HG03196 (cell line): ENCODE measurements at regions not wholly inside any gene's neighbourhood (a gene's known extent, or its start where the extent isn't known, plus 50 kb on each side); places are given as distances from the start of the nearest gene placed in this dataset.

Source experiments
- ATAC-seq: cut with Tn5 transposase; IDR thresholded peaks from one replicate; pipeline ENCODE4 v1.9.1; 2021; ENCODE audit not compliant: unreplicated experiment

DNA sequence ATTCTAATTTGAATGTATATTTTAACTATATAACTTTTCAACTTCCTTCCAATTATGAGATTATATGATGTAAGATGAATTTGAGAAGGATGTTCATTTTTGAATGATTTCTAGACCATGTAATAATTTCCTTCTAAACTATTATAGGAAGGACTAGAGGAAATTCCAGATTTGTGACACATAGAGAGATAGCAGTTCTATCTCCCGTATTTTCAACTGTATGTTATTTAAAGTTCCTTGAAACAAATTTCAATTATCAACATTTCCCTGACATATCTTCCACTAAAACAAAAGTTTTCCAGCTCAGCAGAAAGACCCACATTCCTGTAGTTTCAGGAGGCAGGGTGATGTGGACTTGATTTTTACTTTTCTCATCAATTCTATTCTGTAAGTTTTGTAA lies 396.7 kb upstream of the C1orf87 start:
- no peak for ATAC-seq

DNA sequence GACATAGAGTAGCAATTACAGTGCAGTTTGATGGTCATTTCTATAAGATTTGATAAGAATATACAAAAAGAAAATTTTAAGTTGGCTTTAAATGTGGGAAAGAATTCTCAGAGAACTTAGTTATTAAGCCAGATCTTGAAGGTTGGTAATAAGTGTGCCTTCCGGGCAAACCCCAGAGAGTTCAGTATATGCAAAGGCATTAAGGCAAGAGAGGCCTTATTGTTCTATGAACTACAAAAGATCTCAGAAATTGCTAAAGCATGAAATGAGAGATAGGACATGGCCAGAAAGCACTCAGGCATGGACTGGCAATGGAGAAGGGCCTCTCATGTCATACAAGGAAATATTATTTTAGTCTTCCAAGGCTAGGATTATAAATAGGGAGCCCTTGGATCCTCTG lies 390.2 kb upstream of the C1orf87 start:
- no peak for ATAC-seq

DNA sequence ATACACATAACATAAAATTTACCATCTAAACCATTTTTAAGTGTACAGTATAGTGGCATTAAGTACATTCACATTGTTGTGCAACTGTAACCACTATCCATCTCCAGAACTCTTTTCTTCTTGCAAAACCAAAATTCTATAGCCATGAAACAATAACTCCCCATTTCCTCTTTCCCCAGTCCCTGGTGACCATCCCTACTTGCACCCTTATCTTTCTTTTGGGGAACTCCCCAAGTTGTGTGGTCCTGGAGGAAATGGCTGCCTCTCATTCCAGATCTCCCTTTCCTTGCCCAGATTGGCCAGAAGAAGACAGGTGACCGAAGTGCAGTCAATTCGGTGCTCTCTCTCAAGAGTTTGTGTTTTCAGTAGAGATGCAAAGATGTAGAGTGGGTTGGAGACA lies 389.6 kb upstream of the C1orf87 start:
- ATAC-seq: no peak

DNA sequence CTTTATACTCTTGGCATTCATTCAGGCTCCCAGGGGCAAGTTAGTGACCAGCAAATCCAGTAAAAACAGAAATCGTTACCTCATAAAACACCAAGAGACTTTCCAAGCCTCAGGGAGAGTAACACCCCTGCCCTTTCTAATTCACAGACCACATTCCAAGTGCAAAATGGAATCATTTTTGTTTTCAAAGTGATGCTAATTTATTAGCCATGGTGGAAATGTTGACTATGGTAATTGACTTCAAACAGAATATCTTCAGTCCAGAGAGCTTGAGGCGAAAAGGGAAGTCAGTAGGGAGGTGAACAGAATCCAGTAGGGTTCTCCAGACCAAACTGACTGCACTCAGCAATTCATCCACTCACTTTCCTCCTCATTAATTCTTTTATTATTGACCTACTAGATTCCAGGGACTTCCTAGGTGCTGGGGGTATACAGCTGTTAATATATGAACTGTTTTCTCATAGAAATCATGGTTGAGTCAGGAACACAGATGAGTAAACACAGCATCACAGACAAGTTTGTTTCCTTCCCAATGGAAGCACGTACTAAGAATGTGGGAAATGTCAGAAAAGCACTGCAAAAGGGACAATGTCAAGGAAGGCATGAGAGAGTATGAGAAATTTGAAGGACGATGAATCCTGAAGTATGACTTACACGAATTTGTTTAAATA lies 388.5 kb upstream of the C1orf87 start:
- no peak for ATAC-seq

DNA sequence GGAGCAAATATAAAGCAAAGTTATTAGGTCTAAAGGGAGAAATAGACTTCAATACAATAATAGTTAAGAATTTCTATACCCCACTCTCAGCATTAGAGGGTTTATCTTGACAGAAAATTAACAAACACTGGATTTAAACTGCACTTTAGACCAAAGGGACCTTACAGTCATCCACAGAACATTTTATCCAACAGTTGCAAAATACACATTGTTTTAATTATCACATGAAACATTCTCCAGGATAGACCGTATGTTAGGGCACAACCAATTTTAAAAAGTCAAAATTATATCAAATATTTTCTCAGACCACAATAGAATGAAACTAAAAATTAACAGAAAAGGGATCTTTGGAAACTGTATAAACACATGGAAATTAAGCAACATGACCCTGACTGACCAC lies 384.5 kb upstream of the C1orf87 start:
- no peak for ATAC-seq

DNA sequence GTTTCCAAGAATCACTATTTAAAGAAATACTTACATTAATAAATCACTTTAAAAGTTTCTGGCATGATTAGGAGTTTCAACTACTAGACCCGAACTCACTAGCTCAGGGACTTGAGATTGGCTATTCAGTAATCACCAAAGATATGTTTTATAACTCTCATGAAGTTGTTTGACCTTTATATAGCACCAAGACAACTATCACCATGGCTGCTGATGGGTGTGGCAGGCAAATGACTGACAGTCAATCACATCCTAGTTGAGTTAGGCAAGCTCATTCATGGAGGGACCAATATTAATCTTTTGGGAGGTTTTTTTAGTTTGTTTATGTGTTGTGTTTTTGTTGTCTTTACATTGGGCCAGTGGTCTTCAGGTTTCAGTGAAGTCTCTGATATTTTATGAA lies 376.3 kb upstream of the C1orf87 start:
- ATAC-seq: no peak

DNA sequence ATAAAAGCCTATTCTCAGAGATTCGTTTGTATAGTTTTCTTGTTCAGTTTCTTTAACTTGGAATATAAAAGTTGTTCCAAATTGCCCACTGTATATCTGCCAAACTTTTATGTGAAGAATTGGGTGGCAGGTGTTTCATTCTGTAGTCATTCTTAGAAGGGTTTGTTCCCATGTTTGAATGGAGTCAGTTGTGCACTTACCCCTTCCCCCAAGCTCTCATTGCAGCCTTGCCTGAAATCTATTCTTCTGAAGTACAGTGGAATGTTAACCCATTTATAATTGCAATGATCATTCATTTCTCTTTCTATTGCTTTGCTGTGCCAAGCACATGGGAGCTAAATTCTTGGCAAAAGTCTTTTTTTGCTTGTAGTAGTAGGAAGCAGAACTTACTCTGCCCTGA lies 375.3 kb upstream of the C1orf87 start:
- ATAC-seq: no peak

DNA sequence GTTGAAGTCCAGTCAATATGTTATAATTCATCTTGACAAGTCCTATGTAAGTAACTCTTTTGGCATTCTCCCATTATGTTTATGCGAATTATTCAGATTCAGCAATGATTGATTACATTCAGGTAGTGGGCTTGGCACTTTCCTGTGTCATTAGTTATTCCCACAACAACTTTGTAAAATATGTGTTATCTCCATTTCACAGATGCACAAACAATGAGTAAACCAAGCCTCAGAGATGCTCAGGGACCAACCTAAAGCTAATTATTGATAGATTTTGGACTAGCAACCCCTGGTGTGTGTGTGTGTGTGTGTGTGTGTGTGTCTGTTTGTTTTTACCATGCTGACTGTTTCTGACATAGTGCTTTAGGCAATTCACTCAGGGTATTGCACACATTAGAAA lies 371.1 kb upstream of the C1orf87 start:
- ATAC-seq: no peak

DNA sequence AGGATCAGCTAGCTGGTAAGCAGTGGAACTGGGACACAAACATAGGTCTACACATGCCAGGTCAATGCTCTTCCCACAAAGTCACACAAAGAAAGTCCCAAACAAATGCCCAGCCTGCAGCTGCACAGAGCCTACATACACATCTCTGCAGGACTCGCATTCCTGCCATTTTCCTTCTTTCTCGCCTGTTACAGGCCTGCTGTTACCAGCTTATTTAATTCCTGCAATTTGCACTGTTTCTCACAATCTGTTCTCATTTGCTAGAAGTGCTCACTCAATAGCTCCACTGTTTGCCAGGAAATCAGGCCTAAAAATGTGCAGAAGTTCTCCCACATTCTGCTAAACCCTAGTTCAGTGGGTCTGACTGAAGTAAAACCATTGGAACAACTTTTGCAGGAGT lies 362.6 kb upstream of the C1orf87 start:
- ATAC-seq: no peak

DNA sequence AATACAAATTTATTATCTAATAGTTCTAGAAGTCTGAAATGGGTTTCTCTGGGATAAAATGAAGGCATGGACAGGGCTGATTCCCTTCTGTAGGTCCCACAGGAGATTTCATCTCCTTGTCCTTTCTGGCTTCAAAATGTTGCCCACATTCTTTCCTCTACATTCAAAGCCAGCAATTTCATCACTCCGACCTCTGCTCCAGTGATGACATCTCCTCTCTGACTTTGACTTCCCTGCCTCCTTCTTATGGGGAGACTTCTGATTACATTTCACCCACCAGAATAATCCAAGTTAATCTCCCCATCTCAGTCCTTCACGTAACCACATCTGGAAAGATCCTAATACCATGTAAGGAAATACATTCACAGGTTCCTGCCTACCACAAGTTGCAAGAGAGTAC lies 358.0 kb upstream of the C1orf87 start:
- no peak for ATAC-seq

DNA sequence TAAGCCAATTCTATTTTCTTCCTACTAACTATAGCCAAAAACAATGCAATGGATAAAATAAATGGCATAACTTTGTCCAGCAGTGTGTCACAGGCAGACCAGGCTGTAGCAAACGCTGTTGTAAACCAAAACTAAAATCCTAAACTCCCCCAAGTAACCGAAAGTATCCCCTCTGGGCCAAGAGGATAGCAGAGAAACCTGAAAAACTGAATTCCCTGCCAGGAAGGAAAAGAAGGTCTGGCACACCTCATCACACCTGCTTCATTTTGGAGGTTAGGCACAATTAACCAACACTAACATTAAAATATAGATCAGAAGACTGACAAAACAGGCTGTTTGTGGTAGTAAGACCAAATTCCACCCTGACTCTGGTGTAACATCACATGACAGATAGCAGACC lies 356.8 kb upstream of the C1orf87 start:
- ATAC-seq: no peak

DNA sequence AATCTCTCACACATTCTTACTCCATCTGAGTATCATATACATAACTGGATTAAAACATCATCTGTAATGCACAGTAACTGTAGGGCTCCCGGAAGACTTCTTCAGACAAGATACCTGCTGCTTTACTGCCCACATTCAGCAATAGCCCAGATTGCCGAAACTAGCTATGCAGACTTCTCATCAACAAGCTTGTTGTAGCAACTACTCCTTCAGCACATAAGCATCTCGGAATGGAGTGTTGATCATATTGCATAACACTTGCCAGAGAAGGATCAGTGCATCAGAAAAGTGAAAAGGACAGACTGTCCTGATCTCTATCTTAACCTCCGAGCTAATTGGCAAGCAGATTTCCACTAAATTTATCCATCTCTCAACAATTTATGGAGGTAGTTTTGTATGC lies 354.6 kb upstream of the C1orf87 start:
- no peak for ATAC-seq

DNA sequence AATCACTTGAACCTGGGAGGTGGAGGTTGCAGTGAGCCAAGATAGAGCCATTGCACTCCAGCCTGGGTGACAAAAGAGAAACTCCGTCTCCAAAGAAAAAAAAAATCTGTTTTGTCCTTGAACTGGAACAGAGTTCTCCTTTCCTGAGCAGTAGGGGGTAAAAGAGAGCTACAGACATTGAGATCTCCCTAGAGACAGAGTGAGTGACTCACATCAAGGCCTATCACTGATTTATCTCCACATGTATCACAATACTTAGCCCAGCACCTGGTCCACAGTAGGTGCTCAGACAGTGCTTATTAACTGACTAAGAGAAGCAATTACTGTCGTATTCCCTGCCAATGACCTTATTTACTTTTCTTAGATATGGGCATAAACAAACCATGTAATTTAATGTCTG lies 354.1 kb upstream of the C1orf87 start:
- no peak for ATAC-seq

DNA sequence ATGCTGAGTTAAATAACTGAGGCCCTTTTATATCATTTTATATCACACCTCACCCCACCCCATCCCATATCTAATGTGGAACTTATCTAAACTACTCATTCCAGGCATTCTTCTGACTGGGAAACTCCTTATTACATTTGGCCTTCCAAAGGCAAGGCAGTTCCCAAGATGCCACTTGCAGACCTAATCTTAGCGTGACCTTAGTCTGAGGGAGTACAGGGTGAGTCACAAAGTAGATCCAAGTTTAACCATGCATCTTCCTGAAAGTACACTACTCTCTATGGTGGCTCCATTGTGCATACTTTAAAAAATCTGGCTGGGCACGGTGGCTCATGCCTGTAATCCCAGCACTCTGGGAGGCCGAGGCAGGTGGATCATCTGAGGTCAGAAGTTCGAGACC lies 353.6 kb upstream of the C1orf87 start:
- no peak for ATAC-seq

DNA sequence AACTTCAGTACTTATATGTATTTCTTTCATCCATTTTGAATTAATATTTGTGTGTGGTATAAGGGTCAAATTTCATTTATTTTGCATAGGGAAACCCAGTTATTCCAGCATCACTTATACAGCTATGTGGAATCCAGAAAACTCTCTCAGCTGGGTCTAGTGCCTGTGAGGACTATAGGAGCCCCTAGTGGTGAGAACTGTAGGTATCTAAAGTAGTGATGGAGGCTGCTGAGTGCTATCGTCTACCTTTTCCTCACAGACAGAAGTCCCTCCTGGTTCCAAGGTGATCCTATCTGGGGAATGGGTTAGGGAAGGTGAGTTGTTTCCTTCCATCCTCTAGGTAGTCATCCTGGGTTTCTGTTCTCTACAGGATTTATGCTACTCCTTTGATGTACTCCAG lies 352.0 kb upstream of the C1orf87 start:
- ATAC-seq: no peak

DNA sequence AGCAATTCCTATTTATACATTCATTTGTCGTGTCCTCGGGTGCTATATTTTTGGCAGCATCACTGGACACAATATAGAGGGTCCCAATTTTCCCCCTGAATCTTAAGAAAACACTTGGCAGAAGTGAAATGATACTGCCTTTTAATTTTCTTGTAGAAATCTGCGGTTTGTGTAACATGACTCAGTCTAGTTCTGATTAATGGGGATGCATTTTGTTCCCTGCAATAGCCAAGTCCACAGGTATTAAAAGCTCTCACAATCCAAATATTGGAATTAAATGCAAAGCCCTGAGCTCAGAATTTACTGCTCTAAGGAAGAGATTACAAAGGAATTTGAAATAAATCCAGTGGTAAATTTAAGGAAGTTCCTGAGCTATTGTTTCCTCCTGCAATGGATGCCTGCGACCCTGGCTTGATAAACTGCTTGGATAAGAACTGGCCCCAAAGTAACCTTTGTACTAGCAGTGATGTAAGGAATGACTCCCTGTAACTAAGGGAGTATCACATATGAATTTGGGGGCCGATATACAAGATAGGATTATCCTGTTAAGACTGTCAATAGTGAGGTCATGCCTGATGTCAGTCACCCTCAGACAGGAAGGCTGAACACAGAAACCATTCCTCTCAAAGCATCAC lies 349.7 kb upstream of the C1orf87 start:
- ATAC-seq: no peak

DNA sequence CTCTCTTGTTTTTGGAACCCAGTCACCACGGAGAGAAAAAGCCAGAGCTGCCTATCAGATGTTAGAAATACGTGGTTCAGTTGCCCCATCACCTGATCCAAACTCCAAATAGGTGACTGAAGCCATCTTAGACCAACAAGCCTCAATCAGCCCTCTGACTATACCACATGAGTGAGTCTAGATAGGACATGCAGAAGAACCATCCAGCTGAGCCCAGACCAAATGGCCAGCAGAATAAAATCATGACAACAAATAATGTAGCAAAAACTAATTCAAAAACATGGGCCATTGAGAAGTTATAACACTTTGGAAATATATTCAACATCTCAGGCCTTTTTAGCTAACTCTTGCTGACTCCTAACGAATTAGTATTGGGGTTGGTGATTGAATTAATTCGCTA lies 348.4 kb upstream of the C1orf87 start:
- ATAC-seq: no peak

DNA sequence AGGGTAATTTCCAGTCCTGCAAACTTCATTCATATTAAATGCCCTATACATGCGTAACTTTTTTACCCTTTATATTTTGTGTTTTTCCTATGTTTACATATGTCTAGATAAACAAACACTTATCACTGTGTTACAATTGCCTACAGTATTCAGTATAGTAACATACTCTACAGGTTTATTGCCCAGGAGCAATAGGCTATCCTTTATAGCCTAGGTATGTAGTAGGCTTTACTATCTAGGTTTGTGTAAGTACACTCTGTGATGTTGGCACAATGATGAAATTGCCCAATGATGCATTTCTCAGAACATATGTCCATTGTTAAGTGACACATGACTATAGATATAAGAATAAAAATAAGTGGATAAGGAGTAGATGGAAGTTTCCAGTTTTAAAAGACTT lies 345.5 kb upstream of the C1orf87 start:
- no peak for ATAC-seq

DNA sequence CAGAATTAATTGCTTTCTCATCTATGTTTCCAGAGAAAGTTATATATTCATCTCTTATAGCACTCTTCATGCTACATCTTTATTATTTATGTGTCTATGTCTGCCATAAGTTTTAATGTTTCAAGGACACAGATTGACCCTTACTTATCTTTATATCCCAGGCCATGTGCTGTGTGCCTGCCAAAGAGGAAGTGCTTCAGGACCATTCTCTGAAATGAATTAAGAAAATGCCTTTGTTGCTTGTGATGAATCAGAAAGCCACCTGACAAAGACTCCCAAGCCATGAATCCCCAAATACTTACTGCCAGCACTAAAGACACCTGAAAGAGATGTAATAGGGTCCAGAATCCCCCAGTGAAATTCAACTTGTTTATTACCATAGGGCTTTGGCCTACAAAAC lies 342.1 kb upstream of the C1orf87 start:
- ATAC-seq: no peak

DNA sequence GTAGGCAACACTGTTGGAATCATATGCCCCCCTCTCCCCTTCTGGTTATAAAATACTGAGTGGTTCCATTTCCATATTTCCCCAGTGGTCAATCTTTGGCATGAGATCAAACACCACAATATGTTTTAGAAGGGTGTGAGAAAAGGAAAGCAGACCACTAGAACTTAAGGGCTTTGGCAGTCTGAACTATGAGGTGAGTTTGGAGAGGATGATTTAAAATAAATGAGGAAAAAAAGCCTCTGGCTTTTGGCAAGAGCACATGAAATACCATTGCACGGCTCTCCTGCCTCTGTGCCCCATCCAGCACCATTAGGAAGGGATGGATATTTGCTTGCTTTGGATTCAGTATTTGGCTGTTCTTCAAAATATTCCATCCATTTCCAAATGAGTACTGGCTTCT lies 339.5 kb upstream of the C1orf87 start:
- ATAC-seq: no peak

DNA sequence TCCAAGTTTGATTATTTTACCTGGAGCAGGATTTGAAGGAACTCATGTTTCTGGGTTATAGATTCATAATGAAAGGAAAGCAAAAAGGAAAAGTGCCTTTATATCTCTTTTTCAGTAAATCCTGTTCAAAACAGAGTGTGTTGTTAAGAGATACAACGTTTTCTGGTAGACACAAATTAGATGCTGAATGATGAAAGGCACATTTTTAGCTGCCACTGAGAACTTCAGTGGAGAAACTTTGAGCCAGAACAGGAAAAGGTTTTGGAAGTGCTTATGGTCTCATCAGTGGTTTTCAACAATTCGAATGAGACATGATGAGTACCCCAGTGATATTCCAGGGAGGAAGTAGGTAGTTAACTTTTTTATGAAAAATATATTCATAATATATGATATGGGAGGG lies 338.0 kb upstream of the C1orf87 start:
- ATAC-seq: no peak

DNA sequence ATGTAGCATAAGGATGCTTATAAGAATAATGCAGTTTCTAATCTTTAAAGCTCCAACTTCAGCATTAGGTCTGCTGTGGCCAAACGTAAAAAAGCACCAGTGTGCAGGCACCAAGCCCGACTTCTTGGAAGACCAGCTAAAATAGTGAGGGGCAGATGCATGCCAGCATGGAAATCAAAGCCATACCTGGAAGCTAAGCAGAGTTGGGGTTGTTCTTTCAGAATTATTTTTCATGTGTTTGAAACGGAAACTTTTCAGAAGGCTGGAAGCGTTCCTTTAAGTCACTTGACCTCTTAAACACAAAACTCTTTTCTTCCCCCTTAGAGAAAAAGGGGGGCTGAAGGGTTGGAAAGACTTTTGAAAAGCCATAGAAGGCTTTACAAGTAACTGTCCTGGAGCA lies 329.2 kb upstream of the C1orf87 start:
- ATAC-seq: no peak

DNA sequence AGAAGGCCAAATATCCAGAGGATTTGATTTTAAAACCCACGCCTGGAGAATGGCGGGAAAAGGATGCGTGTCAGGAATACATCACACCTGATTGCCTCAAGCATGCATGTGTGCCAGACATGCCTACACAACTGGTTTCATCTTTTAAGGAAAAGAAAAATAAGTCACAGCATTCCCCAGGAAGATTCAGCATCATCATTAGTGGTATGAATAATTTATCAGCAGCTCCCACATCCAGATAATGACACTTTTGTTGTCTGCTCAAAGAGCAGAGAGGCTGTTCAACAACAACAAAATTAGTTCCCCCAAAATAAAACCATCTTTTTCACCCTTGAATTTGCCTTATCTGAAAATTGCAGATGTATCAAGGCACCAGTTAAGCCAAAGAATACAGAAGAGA lies 328.6 kb upstream of the C1orf87 start:
- ATAC-seq: no peak
